Panc1 (cell line): ENCODE measurements at regions not wholly inside any gene's neighbourhood (a gene's known extent, or its start where the extent isn't known, plus 50 kb on each side); places are given as distances from the start of the nearest gene placed in this dataset.

Source experiments
- CTCF ChIP-seq: fragments of 450-650 bp; IDR thresholded peaks from 2 replicates; pipeline ENCODE4 v1.5.1; 2017; ENCODE audit warnings: mild to moderate bottlenecking
- POLR2AphosphoS5 ChIP-seq: IDR thresholded peaks from 2 replicates; pipeline ENCODE4 v1.6.1; 2012; ENCODE audit warnings: mild to moderate bottlenecking, low read depth, low read length, moderate library complexity
- SIN3A ChIP-seq: IDR thresholded peaks from 2 replicates; pipeline ENCODE4 v1.6.1; 2012; ENCODE audit warnings: low read depth, mild to moderate bottlenecking, low read length, moderate library complexity, borderline replicate concordance; ENCODE audit not compliant: insufficient read depth

- TF ChIP-seq CTCF (no peak), POLR2AphosphoS5 (no peak), SIN3A (no peak)
These were observed 290.6 kb downstream of the CBLN4 start for GRCh38 chr20:55714736-55715135.
